ENCODE measurements at regions not wholly inside any gene's neighbourhood (a gene's known extent, or its start where the extent isn't known, plus 50 kb on each side); places are given as distances from the start of the nearest gene placed in this dataset.

- TF ChIP-seq CTCF (conservative IDR thresholded peaks at IDR 0.05) (no peak), ZFX (IDR thresholded peaks at IDR 0.05) (no peak)
Observed at GRCh38 chr21:16258844-16259611, 529.2 kb downstream of the USP25 start.

Measured in C4-2B (cell line).